Nucleus accumbens (tissue), 56 donors: ENCODE measurements at regions not wholly inside any gene's neighbourhood (a gene's known extent, or its start where the extent isn't known, plus 50 kb on each side); places are given as distances from the start of the nearest gene placed in this dataset.

Source experiments
- DNase-seq, 56 donors: peaks; one replicate each; lab custom pipeline; 2025; lab: John Stamatoyannopoulos, UW

DNA sequence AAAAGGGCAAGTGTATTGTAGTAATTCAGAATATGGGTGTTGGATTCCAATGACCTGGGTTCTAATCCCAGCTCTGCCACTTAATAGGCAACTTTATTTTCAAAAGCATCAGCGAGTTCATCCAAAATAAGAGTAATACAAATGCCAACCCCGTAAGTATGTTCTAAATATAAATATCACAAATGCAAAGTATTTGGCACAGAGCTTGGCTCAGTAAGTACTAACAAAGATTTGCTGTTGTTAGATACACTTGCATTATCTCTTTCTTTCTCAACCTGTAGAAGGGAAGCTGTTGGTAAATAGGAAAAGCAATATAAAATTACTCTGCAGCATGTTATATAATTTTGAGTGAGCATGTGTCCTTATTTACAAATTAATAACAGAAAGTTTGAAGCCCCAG lies 1302.6 kb upstream of the FAM98A start:
- no peak for DNase-seq

DNA sequence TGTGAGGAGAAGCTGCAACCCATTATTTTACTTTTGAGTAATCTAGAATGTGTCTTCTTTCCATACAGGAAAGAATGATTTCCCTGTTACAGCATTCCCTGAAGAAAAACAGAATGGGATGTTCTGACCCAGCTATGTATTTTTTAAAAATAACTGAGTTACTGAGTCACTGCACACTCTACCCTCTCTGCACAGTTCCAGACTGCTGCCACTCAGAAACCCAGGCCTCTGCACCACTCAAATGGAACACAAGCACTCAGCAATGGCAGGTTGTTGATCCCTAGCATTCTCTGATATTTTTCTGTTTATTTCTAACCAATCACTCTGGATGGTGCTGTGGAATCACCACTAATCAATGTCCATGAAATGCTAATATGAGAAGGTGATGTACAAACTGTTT lies 1300.0 kb upstream of the FAM98A start:
- no peak for DNase-seq

DNA sequence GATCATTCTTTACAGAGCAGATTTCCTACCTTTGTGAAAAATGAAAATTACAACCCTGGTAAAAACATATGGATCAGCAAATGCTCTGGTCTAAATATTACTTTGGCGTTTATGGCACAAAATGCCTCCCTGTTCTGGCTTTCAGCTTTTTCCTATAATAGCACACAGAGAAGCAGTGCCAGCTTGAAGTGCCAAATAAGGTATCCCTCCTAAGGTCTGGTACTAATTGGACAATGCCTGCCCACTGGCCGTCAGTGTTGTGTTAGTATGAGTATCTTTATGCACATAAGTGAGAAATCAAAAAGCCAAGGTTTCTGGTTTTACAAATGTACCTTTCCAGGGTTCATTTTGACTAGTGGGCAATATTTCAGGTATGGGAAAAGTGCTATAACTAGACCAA lies 1293.7 kb upstream of the FAM98A start:
- no peak for DNase-seq

DNA sequence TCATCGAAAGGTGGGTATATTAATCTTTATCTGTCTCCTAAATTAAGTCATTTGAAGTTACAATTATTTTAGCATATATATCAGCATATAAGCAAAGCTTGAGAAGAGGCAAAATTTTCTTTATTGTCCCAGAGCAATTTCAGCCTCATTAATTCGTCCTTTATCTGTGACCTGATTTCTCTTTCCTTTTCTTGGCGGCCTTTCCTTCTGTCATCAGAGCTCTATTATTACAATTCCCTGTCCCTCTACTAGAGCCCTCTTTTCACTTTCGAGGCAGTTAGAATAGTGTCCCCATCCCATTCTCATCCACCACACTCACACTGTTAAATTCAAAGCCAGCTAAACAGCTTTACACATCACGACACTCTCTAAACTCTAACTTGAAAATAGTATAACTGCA lies 1293.2 kb upstream of the FAM98A start:
- no peak for DNase-seq

DNA sequence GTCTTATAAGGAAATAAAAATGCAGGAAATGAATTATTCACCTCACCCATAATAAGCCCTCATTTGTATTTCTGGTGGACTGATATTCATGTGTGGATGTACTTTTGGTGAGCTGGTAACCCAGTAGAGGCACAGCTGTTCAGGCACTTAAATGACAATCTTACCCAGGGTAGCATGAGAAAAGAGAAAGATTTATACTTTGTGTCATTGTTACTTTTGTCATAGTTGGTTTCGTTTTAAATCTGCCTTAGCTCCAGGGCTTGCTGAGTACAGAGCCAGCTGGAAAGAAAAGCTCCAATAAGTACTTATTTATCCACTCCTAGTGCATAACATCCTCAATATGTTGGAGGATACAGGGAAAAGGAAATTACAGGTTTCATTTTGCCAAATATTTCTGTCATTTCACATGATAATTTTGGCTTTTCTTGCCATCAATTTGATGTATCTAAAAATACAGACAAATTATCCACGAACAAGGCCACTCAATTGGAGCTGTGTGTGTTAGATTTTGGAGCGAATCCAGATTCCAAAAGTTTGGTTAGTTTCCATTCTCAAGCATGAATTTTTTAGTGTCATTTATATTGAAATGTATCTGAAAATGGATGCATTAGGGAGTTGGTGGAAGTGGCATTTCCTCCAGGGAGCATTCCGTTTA lies 1276.1 kb upstream of the FAM98A start:
- DNase-seq = no peak

DNA sequence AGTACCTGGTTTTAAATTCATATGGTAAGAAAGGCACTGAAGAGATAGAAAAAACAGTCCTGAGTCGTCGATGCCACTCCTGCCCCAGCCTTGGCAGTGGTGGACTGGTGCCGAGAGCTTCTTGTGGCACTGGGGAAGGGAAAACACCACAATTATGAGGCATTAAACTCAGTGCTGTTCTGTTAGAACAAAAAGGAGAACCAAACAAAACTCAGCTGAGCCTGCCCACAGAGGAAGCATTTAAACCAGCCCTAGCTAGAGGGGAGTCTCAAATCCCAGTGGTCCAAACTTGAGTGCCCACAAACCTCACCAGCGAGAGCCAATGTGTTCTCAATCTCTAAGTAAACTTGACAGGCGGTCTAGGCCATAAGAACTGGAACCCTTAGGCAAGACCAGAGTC lies 1254.5 kb upstream of the FAM98A start:
- no peak for DNase-seq

DNA sequence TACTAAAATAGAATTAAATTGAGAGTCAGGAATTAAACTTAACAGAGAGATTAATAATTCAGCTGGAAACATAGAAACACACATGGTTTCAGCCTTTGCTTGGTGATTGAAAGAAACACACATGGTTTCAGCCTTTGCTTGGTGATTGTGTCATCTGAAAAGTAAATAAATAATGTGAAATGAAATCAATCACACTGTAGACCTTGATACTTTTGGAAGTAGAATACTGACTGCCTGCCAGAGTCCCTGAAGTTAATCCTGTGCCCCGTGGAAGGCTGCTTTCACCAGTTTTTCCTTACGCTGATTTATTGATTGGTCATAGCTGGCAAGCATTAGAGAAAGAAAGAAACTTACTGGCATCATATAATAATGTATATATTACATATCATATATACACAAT lies 1252.7 kb upstream of the FAM98A start:
- no peak for DNase-seq

DNA sequence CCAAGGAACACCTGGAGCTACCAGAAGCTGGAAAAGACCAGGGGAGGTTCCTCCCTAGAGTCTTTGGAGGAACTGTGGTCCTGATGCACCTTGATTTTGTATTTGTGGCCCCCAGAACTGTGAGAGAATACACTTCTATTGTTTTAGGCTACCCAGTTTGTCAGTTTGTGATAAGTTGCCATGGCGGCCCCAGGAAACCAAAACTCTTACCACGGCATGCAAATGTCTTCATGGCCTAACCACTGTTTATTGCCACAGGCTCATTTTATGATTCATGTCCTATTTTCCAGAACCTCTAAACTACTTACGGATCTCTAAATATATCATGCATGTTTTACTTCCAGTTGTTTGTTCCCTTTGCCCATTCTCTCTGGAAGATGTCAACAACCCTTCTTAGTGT lies 1250.7 kb upstream of the FAM98A start:
- no peak for DNase-seq

DNA sequence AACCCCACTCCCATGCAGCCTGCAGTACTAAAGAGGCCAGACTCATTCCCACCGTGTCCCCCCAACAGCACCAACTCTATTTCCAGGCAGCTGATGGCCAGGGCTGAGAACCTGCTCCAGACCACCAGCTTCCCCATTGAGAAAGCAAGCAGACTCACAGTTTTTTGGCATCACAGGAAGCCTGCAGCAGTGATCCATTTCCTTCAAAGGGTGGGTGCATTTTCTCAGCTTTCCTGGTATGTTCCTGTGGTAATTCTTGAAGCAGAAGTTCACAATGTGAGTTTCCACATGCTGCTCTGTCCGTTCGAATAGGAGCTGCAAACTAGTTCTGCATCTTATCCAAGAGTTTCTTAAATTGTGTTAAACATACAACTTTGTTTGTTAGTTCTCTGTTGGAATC lies 1249.6 kb upstream of the FAM98A start:
- DNase-seq = no peak

DNA sequence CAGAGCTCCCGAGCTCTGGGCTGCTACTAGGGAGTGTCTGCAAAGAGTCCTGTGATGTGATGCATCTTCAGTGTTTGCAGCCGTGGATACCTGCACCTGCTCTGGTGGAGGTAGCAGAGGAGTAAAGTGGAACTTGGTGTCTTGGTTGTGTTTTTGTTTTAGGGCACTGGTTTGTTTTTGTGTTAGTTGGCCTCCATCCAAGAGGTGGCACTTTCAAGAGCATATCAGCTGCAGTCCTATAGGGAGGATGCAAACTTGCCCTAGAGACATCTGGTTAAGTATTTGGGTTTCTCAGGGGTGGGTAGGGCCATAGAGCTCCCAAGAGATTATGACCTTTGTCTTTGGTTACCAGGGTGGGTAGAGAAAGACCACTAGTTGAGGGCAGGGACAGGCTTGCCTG lies 1249.0 kb upstream of the FAM98A start:
- DNase-seq = no peak

DNA sequence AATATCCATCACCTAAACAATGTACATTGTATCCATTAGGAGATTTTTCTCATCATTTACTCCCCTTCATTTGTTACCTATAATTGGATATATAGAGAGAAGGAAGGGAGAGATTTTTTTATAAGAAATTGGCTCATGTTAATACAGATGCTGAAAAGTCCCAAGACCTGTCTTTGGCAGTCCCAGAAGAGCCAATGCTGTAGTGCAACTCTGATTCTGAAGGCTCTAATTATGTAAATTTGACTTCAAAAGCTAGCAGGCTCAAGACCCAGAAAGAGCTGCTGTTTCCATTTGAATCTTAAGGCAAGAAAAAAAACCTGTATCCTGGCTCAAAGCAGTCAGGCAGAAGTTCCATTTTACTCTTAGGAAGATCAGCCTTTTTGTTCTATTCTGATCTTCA lies 1245.5 kb upstream of the FAM98A start:
- no peak for DNase-seq

DNA sequence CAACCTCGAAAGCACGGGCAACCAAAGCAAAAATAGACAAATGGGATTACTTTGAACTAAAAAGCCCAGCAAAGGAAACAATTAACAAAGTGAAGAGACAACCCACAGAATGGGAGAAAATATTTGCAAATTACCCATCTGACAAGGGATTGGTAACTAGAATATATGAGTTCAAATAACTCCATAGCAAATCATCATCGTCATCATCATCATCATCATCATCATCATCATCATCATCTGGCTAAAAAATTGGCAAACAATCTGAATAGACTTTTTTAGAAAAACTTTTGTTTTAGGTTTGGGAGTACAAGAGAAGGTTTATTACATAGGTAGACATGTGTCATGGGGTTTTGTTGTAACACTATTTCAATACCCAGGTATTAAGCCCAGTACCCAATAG lies 1239.3 kb upstream of the FAM98A start:
- no peak for DNase-seq

DNA sequence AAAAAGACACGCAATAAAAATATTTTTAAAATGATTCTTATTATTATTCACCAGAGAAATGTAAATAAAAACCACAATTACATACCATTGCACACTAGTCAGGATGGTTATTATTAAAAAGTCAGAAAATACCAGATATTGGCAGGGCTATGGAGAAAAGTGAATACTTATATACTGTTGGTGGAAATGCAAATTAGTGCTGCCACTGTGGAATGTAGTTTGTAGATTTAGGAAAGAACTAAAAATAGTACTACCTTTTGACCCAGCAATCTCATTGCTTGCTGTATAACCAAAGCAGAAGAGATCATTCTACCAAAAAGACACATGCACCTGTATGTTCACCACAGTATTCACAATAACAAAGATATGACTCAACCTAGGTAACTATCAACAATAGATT lies 1237.3 kb upstream of the FAM98A start:
- no peak for DNase-seq

DNA sequence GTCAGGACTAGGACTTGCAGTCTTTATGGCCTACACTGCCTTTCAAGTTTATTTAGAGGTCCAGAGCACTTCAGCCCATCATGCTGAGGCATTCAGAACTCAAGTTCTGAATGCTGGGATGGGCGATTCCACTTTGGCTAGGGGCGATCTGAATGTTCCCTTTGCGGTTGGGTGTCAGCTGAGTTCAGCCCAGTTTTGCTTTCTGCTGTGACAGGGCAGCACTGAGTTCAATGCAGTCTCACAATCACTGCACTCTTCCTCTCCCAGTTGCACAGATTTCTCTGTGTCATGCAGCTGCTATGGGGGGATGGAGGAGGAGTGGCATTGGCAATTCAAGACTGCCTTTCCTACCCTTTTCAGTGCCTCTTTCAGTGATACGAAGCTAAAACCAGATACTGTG lies 1232.0 kb upstream of the FAM98A start:
- DNase-seq = peak in 47 of 56 donors; percentile 2 to 75 (median 41)

DNA sequence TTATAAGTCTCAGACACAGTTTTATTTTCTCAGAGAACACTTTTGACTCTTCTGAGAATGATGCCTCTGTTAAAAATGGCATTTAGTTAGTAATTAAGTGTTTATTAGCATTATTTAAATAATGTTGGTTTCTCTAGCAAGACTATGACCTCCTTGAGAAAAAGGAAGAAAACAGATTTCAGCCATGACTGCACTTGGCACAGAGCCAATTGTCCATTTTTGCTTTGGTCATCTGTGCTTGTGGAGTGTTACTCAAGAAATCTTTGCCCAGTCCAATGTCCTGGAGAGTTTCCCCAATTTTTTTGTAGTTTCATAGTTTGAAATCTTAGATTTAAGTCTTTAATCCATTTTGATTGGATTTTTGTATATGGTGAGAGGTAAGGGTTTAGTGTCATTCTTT lies 1229.4 kb upstream of the FAM98A start:
- no peak for DNase-seq

DNA sequence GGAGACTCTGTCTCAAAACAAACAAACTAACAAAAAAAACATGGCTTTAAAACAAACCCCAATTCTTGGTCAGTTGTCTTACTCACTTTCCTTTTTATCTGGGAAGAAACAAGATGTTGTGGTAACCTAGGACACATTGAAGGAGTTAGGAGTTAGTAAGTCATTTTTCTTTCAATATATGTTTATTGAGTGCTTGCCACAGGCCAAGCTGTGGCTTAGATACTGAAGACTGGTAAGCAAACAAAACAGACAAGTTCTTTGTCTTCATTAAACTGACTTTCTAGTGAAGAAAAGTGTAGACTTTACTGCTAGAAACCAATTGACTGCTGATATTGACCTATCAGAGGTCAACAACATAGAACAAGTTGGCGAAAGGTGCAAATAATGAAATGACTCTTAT lies 1228.3 kb upstream of the FAM98A start:
- no peak for DNase-seq

DNA sequence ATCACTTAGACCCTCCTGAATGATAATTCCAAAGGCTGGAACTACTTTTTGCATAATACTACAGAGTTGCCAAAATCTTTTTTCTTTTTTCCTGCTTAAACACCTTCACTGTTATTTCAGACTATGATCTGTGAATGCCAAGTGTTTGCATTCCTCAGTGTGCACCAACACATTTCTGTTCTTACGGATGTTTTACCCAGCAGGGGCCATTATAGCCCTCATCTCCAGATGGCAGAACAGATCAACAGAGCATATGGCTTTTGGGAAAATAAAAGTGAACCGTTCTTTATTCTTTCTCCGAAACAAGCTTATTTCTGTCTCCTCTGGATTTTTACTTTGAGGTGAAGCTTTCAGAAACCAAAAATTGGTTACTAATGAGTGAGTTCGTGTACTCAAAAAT lies 1226.6 kb upstream of the FAM98A start:
- DNase-seq = no peak

DNA sequence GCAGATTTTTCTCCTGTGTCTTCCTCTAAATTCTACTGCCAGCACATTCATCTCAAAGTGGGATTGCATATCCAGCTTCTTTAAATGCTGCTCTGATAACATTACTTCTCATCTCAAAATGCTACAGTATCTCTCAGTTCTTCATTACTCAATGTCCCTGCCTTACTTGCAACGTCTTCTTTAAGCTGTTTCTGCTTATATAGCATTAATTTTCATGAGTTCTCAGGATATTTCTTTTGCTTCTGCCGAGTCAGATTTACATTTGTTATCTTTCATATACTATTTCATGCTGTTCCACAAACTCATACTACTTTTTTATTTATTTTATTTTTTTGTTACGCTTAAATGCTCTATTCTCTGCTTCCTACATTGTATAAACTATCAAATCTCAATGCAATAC lies 1223.5 kb upstream of the FAM98A start:
- DNase-seq = no peak

DNA sequence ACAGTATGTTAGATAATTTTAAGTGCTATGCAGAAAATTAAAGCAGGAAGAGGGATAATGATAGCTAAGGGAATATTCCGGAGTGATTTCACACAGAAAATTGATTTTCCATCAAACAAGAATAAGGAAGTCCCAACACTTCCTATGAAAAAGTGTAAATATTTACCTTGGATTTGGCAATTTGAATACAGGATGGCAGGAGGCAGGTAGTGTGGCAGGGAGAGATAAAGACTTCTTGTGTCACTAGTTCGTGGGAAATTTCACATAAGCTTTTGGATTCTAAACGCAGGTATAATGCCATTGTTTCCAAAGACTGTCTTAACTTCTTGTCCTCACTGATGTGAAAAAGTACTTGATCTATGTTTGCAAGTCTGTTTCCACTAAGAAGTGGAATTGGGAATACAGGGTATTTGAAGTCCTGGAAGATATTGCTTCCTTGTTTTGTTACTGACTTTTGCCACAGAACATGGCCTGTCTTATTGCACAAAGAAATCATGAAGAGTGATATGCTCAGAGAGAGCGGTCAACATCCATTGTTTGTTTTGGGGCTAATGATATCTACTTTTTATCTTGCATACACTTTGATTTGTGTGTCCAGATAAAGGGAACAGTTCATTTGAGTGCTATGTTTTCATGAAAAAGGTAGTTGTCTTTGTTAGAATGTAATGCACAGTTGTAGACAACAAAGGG lies 1216.1 kb upstream of the FAM98A start:
- DNase-seq = no peak

DNA sequence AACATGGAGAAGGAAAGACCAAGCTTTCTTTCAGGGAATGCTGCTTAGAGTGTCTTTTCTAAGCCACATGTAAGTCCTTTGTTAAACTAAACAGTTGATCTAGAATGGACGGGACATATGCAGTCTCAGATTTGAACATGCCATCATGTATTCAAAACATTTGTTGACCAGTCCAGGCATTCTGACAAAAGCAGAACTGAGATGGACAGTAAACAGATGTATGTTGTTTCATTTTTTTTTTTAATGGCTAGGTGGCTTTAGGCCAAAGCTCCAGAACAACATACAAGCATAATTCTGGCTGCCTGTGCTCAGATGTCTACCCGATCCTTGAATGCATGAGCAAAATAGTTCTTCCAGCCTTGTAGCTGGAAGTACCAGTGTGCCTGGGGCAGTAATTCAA lies 1211.4 kb upstream of the FAM98A start:
- DNase-seq = no peak

DNA sequence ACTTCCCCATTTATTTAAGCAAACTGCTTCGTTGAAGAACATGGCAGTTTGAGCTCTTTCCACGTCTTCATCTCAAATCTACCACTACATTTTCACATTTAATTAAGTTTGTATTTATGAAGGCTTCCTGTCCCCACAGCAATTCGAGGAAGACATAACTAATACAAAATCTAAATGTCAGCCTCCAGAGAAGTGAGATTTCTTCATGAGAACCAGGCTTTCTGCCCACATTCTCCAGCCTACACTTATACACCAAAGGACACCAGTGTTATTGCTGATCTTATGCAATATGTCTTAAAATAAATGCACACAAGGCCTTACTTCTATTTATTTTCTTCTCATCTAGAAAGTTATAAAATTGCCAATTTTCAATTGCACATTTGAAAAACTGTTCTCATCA lies 1209.3 kb upstream of the FAM98A start:
- no peak for DNase-seq

DNA sequence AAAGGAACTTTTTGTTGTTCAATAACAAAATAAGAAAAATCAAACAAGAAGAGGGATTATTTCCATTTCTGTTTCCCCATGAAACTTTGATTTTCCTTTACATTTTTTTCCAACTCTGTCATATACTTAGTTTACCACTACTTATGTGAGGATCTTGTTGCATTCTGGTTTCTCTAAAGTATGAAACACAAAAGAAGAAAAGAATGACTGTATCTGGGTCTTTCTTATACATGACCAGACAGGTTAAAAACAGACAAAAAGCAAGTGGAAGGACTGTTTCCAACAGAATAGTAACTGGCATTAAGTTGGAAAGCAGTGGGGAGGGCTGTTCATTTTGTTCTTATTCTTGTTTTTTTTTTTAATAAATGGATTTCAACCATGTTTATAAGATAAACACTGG lies 1207.8 kb upstream of the FAM98A start:
- DNase-seq = no peak

DNA sequence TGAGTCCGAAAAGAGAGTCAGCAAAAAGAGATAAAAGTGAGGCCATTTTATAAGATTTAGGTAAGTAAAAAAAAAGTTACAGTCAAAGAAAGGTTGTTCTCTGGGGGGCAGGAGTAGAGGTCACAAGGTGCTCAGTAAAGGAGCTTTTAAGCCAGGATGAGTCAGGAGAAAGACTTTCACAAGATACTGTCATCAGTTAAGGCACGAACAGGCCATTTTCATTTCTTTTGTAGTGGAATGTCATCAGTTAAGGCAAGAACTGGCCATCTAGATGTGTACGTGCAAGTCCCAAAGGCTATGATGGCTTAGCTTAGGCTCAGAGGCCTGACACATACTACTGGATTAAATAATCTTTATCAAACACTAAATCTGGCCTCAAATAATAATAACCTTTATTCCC lies 1207.3 kb upstream of the FAM98A start:
- no peak for DNase-seq
